GM19035 (cell line): ENCODE measurements at regions not wholly inside any gene's neighbourhood (a gene's known extent, or its start where the extent isn't known, plus 50 kb on each side); places are given as distances from the start of the nearest gene placed in this dataset.

Experiments used
- ATAC-seq: cut with Tn5 transposase; IDR thresholded peaks from one replicate; pipeline ENCODE4 v1.9.1; 2021; ENCODE audit not compliant: unreplicated experiment

- no peak for ATAC-seq
Observed at GRCh38 chr10:85188770-85189484, 860.5 kb downstream of the CCSER2 start.

- ATAC-seq = no peak
Observed at GRCh38 chr10:85193796-85194195, 865.4 kb downstream of the CCSER2 start.

DNA sequence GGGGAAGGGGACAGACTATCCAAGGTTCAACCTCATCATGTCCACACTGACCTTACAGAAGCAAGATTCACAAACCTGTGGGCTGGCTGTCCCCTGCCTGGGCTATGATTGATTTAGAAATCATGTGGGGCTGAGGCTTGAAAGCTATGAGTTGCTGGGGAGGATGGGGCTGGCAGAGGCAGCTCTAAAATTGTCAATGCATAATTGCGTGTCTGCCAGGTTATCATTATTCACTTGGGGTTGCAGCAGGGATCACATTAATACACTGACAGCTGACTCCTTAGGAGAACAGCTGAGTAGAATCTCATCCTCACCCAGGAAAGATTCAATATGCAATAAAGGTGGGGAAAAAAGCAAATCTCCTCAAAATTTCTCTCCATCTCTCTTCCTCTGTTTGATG is 866.3 kb downstream of the CCSER2 start:
- no peak for ATAC-seq

DNA sequence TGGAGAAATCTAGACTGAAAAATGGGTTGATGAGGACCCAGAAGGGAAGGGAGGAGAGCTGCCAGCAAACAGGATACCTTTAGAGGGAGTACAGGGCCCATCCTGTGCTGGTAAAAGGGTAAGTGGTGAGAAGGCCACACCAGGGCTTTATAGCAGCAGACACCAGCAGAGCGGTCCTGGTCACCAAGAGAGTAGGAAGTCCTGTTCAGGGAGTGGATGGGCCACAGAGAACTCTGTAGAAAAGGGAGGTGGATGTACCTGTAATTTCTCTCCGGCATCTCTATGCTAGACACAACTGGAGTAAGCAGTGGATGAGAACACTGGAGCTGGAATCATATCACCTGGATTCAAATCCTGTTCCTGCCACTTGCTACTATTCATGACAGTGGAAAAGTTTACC is 867.2 kb downstream of the CCSER2 start:
- no peak for ATAC-seq

- no peak for ATAC-seq
Observed at GRCh38 chr10:85204814-85205213, 876.4 kb downstream of the CCSER2 start.

DNA sequence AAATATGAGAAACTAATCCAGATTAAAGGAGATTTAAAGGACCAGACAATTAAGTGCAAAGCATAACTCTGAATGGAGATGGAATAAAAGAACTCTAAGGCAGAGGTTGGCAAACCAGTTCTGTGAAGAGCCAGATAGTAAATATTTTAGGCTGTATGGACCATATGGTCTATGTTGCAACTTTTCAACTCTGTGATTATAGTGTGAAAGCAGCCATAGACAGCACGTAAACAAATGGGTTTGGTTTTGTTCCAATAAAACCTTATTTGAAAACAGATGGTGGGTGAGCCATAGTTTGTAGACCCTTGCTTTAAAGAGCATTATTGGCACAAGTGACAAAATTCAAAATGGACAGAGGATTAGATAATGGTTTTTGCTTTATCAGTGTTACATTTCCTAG is 884.1 kb downstream of the CCSER2 start:
- no peak for ATAC-seq

GRCh38 chr10:85213493-85213892 is 885.1 kb downstream of the CCSER2 start:
- ATAC-seq = no peak

DNA sequence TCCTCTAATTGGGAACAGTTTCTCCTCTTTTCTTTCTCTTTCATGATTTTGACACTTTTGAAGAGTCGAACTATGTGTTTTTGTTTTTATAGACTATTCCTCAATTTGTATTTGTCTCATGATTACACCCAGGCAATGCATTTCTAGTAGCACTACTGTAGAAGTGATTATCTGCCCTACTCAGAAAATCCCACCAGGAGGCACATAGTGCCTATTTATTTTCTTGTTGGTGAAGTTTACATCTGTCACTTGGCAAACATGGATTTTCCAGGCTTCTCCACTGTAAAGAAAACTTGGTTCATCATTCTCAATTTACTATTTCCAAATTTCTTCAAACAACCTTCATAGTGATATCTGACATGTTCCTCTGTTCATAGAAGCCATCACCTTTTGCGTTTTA is 893.9 kb downstream of the CCSER2 start:
- no peak for ATAC-seq

- no peak for ATAC-seq
Observed at GRCh38 chr10:85224366-85224940, 896.1 kb downstream of the CCSER2 start.

DNA sequence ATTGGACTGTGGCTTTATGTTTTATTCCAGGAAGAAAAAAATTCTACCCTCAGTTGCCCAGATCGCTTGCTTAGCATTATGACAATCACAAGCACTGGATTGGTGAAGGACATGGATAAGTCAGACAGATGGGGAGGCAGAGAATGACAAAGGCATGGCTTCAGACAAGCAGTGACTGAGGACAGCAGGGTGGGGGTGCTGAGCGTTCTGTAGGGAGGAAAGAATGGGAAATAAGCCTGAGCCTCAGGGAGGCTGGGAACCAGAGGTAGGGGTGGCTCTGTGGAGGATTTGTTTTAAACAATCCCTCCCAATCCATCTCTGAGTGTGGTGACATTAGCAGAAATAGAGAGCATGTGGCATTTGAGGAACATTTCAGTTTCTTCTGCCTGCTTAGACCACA is 896.9 kb downstream of the CCSER2 start:
- ATAC-seq = no peak

DNA sequence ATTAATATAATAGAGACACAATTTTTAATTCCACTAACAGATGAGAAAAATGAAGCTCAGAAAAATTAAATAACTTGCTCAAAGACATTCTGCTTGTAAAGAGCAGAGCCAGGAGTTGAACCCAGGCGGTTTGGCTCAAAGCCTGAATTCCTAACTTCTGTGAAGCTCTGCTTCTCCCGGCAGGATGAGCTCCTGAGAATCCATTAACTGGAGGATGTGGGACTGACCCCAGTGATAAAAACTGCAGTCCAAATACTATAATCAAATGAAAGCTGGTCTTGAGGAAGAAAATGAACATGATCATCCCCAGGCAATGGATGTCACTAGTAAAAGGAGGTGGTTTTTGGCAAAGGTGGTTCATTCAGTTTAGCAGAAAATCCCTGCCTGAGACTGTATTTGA is 898.2 kb downstream of the CCSER2 start:
- no peak for ATAC-seq

- ATAC-seq = no peak
Observed at GRCh38 chr10:85228726-85229125, 900.3 kb downstream of the CCSER2 start.

- ATAC-seq = no peak
Observed at GRCh38 chr10:85231534-85232270, 903.3 kb downstream of the CCSER2 start.

- ATAC-seq = no peak
Observed at GRCh38 chr10:85235258-85235657, 906.9 kb downstream of the CCSER2 start.

GRCh38 chr10:85238676-85239075 is 910.3 kb downstream of the CCSER2 start:
- ATAC-seq = no peak

DNA sequence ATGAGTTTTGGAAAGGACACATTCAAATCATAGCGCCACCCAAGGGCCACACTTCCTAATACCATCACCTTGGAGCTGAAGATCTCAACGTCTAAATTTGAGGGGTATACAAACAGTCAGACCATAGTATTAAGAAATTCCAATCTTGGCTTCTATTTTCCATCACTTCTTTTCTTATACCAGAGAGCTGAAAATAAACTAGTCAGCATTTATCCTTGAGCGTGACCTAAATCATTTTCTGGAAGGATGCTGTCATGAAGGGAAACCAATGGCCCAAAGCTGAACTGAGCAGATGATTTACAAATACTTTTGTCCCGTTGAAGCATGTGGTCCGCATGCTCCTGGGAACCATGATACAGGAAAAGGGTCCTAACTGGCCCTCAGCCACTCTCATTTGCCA is 921.9 kb downstream of the CCSER2 start:
- ATAC-seq = no peak

DNA sequence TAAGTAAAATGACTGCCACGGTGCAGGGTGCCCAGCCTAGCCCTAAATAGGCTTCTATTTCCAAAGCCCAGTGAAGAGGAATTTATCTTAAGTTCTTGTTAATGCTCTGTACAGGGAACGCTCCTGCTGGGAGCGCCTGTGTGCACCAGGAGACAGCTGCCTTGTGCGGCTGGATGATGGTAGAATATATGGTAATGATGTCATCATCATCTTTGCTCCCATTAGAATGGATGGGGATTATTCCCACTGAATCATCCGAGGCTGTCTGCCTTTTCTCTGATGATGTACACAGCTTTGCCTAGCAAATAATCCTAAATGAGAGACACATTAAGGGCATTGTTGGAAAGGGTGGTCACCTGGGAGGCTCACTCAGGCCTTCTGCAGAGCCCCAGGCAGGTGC is 928.1 kb downstream of the CCSER2 start:
- ATAC-seq = no peak

GRCh38 chr10:85259908-85260307 is 931.5 kb downstream of the CCSER2 start:
- no peak for ATAC-seq

- ATAC-seq = no peak
Observed at GRCh38 chr10:85262992-85263391, 934.6 kb downstream of the CCSER2 start.

DNA sequence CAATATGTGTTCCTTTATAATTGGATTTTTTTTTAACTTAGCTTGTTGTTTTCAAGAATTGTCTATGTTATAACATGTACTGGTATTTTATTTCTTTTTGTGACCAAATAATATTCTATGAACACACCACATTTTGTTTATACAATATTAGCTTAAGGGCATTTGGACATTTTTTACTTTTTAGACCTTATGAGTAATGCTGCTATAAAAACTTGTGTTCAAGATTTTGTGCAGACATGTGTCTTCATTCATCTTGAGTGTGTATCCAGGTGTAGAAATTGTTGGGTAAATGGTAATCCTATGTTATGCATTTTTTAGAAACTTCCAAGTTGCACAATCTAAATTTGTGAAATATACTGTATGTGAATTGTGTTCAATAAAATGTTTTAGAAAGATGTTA is 936.7 kb downstream of the CCSER2 start:
- ATAC-seq = no peak

DNA sequence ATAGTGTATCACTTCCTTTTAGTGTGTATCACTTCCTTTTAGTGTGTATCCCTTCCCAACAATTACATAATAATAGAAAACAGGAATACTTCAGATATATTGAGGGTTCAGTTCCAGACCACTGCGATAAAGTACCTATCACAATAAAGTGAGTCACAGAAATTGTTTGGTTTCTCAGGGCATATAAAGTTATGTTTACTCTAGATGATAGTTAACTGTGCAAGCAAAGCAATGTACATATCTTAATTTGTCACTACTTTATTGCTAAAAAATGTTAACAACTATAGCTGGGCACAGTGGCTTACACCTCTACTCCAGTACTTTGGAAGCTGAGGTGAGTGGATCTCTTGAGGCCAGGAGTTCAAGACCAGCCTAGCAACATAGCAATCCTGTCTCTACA is 938.4 kb downstream of the CCSER2 start:
- ATAC-seq = no peak

- ATAC-seq = no peak
Observed at GRCh38 chr10:85280014-85280413, 951.6 kb downstream of the CCSER2 start.
